Astrocyte (in vitro differentiated cells and primary cell): ENCODE measurements at regions not wholly inside any gene's neighbourhood (a gene's known extent, or its start where the extent isn't known, plus 50 kb on each side); places are given as distances from the start of the nearest gene placed in this dataset.

Source experiments
- DNase-seq: peaks from one replicate; pipeline ENCODE4 v3.0.0-alpha.2; 2010; ENCODE audit warnings: low read depth
- FAIRE-seq: peaks from 2 replicates; lab custom pipeline; 2011; peaks lifted over from hg19 to GRCh38; lab: Jason Lieb, UNC
- H2AFZ ChIP-seq: 2 replicates; pipeline ENCODE4 v1.6.0; 2012; ENCODE audit warnings: low read depth, low read length, inconsistent platforms
- H3K27ac ChIP-seq: 2 replicates; pipeline ENCODE4 v1.5.1; 2011; ENCODE audit warnings: low read depth, low read length, inconsistent platforms
- H3K27me3 ChIP-seq: 2 replicates; pipeline ENCODE4 v1.6.0; 2011; ENCODE audit warnings: low read length, inconsistent platforms; ENCODE audit not compliant: insufficient read depth
- H3K36me3 ChIP-seq: 2 replicates; pipeline ENCODE4 v1.5.1; 2011; ENCODE audit warnings: low read length, inconsistent platforms; ENCODE audit not compliant: insufficient read depth
- H3K4me1 ChIP-seq: 2 replicates; pipeline ENCODE4 v1.5.1; 2011; ENCODE audit warnings: low read length, inconsistent platforms; ENCODE audit not compliant: insufficient read depth
- H3K4me2 ChIP-seq: 2 replicates; pipeline ENCODE4 v1.6.0; 2012; ENCODE audit warnings: low read length, inconsistent platforms
- H3K4me3 ChIP-seq: 2 replicates; pipeline ENCODE4 v1.5.1; 2011; ENCODE audit warnings: low read depth, mild to moderate bottlenecking, low read length, inconsistent platforms; ENCODE audit not compliant: insufficient read depth
- H3K79me2 ChIP-seq: 2 replicates; pipeline ENCODE4 v1.6.0; 2012; ENCODE audit warnings: mild to moderate bottlenecking, low read length, inconsistent platforms; ENCODE audit not compliant: insufficient read depth
- H3K9ac ChIP-seq: 2 replicates; pipeline ENCODE4 v1.6.0; 2012; ENCODE audit warnings: mild to moderate bottlenecking, low read length, inconsistent platforms
- H3K9me3 ChIP-seq: 2 replicates; pipeline ENCODE4 v1.5.1; 2012; ENCODE audit warnings: low read depth, mild to moderate bottlenecking, low read length, inconsistent platforms; ENCODE audit not compliant: insufficient read depth
- H4K20me1 ChIP-seq: 2 replicates; pipeline ENCODE4 v1.6.0; 2012; ENCODE audit warnings: low read length, inconsistent platforms; ENCODE audit not compliant: insufficient read depth
- H3K27ac Mint-ChIP-seq: one replicate; pipeline ENCODE4 v1.8.0; 2021; ENCODE audit warnings: mild to moderate bottlenecking, mixed read lengths; ENCODE audit not compliant: unreplicated experiment
- H3K27me3 Mint-ChIP-seq: one replicate; pipeline ENCODE4 v1.8.0; 2021; ENCODE audit warnings: low read depth, mixed read lengths; ENCODE audit not compliant: unreplicated experiment
- H3K36me3 Mint-ChIP-seq: one replicate; pipeline ENCODE4 v1.8.0; 2021; ENCODE audit warnings: low read depth, mixed read lengths; ENCODE audit not compliant: unreplicated experiment
- H3K4me1 Mint-ChIP-seq: one replicate; pipeline ENCODE4 v1.8.0; 2021; ENCODE audit warnings: low read depth, mixed read lengths; ENCODE audit not compliant: unreplicated experiment
- H3K4me3 Mint-ChIP-seq: one replicate; pipeline ENCODE4 v1.8.0; 2021; ENCODE audit warnings: mild to moderate bottlenecking, moderate library complexity, mixed read lengths; ENCODE audit not compliant: unreplicated experiment
- H3K9me3 Mint-ChIP-seq: one replicate; pipeline ENCODE4 v1.8.0; 2021; ENCODE audit warnings: mild to moderate bottlenecking, mixed read lengths; ENCODE audit not compliant: unreplicated experiment
- CTCF ChIP-seq: IDR thresholded peaks from 2 replicates; pipeline ENCODE4 v1.5.1; 2011; ENCODE audit warnings: low read depth, mild to moderate bottlenecking, inconsistent platforms, low read length, moderate library complexity; ENCODE audit not compliant: insufficient read depth
- EZH2 ChIP-seq: IDR thresholded peaks from 2 replicates; pipeline ENCODE4 v1.6.1; 2012; ENCODE audit warnings: mild to moderate bottlenecking, low read length, inconsistent platforms; ENCODE audit not compliant: insufficient read depth

GRCh38 chr20:52766645-52767435, 205.3 kb upstream of the TSHZ2 start:
- Histone ChIP-seq H4K20me1 (no peaks in the 10 kb centered on the region), H3K27me3 (no peaks in the 10 kb centered on the region), H3K79me2 (no peaks in the 10 kb centered on the region), H3K9ac (no peak overlapping the region), H2AFZ (peak overlapping the region; percentile 47), H3K9me3 (no peaks in the 10 kb centered on the region), H3K36me3 (no peaks in the 10 kb centered on the region), H3K4me2 (no peak overlapping the region), H3K4me3 (no peak overlapping the region), H3K27ac (no peak overlapping the region), H3K4me1 (no peaks in the 10 kb centered on the region)
- Mint-ChIP-seq H3K4me1 (no peaks in the 10 kb centered on the region), H3K9me3 (no peaks in the 10 kb centered on the region), H3K27ac (no peak overlapping the region), H3K27me3 (no peaks in the 10 kb centered on the region), H3K4me3 (no peak overlapping the region), H3K36me3 (no peaks in the 10 kb centered on the region)
- FAIRE-seq: no peak
- TF ChIP-seq CTCF: no peak
- TF ChIP-seq EZH2: no peak
- DNase-seq: no peak

GRCh38 chr20:52763321-52763853, 208.8 kb upstream of the TSHZ2 start:
- H3K27me3 Mint-ChIP-seq: peaks cover 2% of the 10 kb centered on the region
- TF ChIP-seq CTCF: no peak
- no peak for TF ChIP-seq EZH2
- no peaks in the 10 kb centered on the region for H4K20me1 ChIP-seq
- no peaks in the 10 kb centered on the region for H3K9me3 Mint-ChIP-seq
- no peaks in the 10 kb centered on the region for H3K36me3 Mint-ChIP-seq
- no peak overlapping the region for H2AFZ ChIP-seq
- H3K4me2 ChIP-seq: no peak overlapping the region
- no peak overlapping the region for H3K9ac ChIP-seq
- H3K79me2 ChIP-seq: no peaks in the 10 kb centered on the region
- no peaks in the 10 kb centered on the region for H3K36me3 ChIP-seq
- no peak overlapping the region for H3K4me3 ChIP-seq
- FAIRE-seq: no peak
- no peaks in the 10 kb centered on the region for H3K9me3 ChIP-seq
- no peak for DNase-seq
- H3K4me1 Mint-ChIP-seq: no peaks in the 10 kb centered on the region
- no peaks in the 10 kb centered on the region for H3K4me1 ChIP-seq
- no peak overlapping the region for H3K27ac ChIP-seq
- no peak overlapping the region for H3K27ac Mint-ChIP-seq
- H3K4me3 Mint-ChIP-seq: no peak overlapping the region
- H3K27me3 ChIP-seq: no peaks in the 10 kb centered on the region

- H3K9ac ChIP-seq: no peak overlapping the region
- H3K4me3 Mint-ChIP-seq: no peak overlapping the region
- H3K27me3 Mint-ChIP-seq: peaks cover 2% of the 10 kb centered on the region
- no peak overlapping the region for H3K27ac ChIP-seq
- TF ChIP-seq CTCF (no peak), EZH2 (no peak)
- no peak overlapping the region for H2AFZ ChIP-seq
- DNase-seq (peak; percentile 26), FAIRE-seq (no peak)
- H3K36me3 Mint-ChIP-seq: no peaks in the 10 kb centered on the region
- H3K36me3 ChIP-seq: no peaks in the 10 kb centered on the region
- H3K4me1 Mint-ChIP-seq: no peaks in the 10 kb centered on the region
- H3K79me2 ChIP-seq: no peaks in the 10 kb centered on the region
- H4K20me1 ChIP-seq: no peaks in the 10 kb centered on the region
- H3K4me2 ChIP-seq: no peak overlapping the region
- H3K27me3 ChIP-seq: no peaks in the 10 kb centered on the region
- no peaks in the 10 kb centered on the region for H3K9me3 Mint-ChIP-seq
- no peak overlapping the region for H3K4me3 ChIP-seq
- no peak overlapping the region for H3K27ac Mint-ChIP-seq
- H3K4me1 ChIP-seq: no peaks in the 10 kb centered on the region
- H3K9me3 ChIP-seq: no peaks in the 10 kb centered on the region
Measured at GRCh38 chr20:52761867-52762266, 210.3 kb upstream of the TSHZ2 start.
